AG04450 (cell line): ENCODE measurements at regions not wholly inside any gene's neighbourhood (a gene's known extent, or its start where the extent isn't known, plus 50 kb on each side); places are given as distances from the start of the nearest gene placed in this dataset.
A peak's percentile ranks its signal among the peaks of the same experiment; 100 is the strongest.

Experiments
- CTCF ChIA-PET: fragments of 300-600, 350-600 bp; formaldehyde crosslinking; extraction: SDS; loops from one replicate; lab custom pipeline; 2022; ENCODE audit warnings: antibody characterized with exemption, inconsistent platforms; lab: Charles Lee
- POLR2A ChIA-PET: fragments of 350-600 bp; formaldehyde crosslinking; extraction: SDS; loops from one replicate; lab custom pipeline; 2021; ENCODE audit warnings: antibody characterized with exemption, inconsistent platforms; lab: Yijun Ruan, JAX
- DNase-seq: peaks from one replicate; pipeline ENCODE4 v3.0.0-alpha.2; 2011; ENCODE audit warnings: low read depth, low spot score
- H3K27ac ChIP-seq: one replicate; pipeline ENCODE4 v1.5.1; 2012; ENCODE audit warnings: low read depth, low read length, control low read depth
- H3K27me3 ChIP-seq: one replicate; pipeline ENCODE4 v1.6.0; 2012; ENCODE audit warnings: low read length; ENCODE audit not compliant: control insufficient read depth, insufficient read depth
- H3K4me3 ChIP-seq: 2 replicates; pipeline ENCODE4 v1.5.1; 2011; ENCODE audit warnings: mild to moderate bottlenecking, low read depth, low read length, control low read depth
- H3K9me3 ChIP-seq: 2 replicates; pipeline ENCODE4 v1.5.1; 2012; ENCODE audit warnings: low read length; ENCODE audit not compliant: control insufficient read depth, insufficient read depth
- TF ChIP-seq, protein P1 (sequence below): IDR thresholded peaks from 2 replicates; pipeline ENCODE4 v1.5.1; 2011; ENCODE audit warnings: low read depth, low read length, control low read depth, inconsistent platforms

DNA sequence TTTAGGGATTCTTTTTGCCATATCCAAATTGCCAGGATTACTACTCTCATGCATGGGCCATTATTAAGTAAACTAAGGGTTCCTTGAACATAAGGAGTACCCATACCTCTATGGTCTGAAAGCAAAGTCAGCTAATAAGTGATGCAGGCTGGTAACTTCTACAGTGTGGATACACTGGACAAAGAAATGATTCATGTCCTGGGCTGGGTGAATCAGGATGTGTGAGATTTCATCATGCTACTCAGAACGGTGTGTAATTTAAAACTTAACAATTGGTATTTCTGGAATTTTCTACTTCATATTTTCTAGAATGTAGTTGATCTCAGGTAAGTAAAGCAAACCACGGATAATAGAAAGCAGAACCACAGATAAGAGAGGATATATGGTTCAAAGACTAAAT, 428.8 kb downstream of the CHSY3 start:
- no peak overlapping the region for H3K4me3 ChIP-seq
- TF ChIP-seq, protein P1, sequence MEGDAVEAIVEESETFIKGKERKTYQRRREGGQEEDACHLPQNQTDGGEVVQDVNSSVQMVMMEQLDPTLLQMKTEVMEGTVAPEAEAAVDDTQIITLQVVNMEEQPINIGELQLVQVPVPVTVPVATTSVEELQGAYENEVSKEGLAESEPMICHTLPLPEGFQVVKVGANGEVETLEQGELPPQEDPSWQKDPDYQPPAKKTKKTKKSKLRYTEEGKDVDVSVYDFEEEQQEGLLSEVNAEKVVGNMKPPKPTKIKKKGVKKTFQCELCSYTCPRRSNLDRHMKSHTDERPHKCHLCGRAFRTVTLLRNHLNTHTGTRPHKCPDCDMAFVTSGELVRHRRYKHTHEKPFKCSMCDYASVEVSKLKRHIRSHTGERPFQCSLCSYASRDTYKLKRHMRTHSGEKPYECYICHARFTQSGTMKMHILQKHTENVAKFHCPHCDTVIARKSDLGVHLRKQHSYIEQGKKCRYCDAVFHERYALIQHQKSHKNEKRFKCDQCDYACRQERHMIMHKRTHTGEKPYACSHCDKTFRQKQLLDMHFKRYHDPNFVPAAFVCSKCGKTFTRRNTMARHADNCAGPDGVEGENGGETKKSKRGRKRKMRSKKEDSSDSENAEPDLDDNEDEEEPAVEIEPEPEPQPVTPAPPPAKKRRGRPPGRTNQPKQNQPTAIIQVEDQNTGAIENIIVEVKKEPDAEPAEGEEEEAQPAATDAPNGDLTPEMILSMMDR, result no peak
- ChIA-PET POLR2A (no interaction called here), CTCF (no interaction called here)
- peaks cover 7% of the 10 kb centered on the region for H3K9me3 ChIP-seq
- peak; percentile 8 for DNase-seq
- H3K27me3 ChIP-seq, result no peaks in the 10 kb centered on the region
- H3K27ac ChIP-seq, result no peak overlapping the region

DNA sequence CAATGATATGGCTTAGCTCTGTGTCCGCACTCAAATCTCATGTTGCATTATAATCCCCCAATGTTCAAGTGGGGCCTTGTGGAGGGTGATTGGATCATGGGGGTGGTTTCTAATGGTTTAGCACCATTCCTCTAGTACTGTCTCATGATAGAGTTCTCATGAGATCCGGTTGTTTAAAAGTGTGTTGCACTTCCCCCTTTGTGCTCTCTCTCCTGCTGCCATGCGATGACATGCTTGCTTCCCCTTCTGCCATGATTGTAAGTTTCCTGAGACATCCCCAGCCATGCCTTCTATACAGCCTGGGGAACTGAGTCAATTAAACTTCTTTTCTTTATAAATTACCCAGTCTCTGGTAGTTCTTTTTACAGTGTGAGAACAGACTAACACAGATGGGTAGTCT, 427.1 kb downstream of the CHSY3 start:
- H3K27ac ChIP-seq, result no peak overlapping the region
- H3K9me3 ChIP-seq, result peaks cover 7% of the 10 kb centered on the region
- H3K27me3 ChIP-seq, result no peaks in the 10 kb centered on the region
- CTCF ChIA-PET, result no interaction called here
- POLR2A ChIA-PET, result no interaction called here
- no peak overlapping the region for H3K4me3 ChIP-seq
- TF ChIP-seq, protein P1, result no peak
- no peak for DNase-seq

DNA sequence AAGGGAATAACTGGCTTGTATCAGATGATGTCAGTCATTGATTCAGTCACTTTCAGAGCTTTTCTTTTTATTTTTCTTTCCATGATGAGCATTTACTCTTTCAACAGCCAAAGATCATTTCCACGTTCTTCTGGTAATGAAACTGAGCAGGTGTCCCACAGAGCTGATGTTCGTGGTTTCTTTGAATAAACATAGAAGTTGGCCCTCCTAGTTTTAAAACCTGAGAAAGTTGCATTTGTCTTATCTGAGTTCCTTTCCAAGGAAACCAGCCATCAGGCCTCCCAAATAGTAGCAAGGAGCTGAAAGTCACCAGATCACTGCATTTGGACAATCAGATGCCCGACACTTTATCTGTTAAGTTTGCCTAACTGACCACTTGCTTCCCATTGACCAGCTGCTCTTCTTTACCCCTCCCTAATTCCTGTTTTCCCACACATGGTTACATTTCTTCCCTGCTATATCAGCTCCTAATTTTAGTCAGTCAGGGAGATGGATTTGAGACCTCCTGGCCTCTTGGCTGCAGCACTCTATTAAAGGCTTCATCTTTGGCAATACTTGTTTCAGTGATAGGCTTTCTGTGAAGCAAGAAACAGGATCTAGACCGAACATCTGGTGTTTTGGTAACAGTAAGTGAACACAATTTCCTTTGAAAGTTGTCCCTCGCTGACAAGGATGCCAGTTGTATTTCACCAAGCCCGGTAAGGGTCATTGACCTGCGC, 420.8 kb downstream of the CHSY3 start:
- Histone ChIP-seq H3K9me3 (peaks cover 2% of the 10 kb centered on the region), H3K4me3 (no peak overlapping the region), H3K27ac (no peak overlapping the region), H3K27me3 (no peaks in the 10 kb centered on the region)
- ChIA-PET POLR2A (no interaction called here), CTCF (no interaction called here)
- DNase-seq, result no peak
- TF ChIP-seq, protein P1, result no peak

DNA sequence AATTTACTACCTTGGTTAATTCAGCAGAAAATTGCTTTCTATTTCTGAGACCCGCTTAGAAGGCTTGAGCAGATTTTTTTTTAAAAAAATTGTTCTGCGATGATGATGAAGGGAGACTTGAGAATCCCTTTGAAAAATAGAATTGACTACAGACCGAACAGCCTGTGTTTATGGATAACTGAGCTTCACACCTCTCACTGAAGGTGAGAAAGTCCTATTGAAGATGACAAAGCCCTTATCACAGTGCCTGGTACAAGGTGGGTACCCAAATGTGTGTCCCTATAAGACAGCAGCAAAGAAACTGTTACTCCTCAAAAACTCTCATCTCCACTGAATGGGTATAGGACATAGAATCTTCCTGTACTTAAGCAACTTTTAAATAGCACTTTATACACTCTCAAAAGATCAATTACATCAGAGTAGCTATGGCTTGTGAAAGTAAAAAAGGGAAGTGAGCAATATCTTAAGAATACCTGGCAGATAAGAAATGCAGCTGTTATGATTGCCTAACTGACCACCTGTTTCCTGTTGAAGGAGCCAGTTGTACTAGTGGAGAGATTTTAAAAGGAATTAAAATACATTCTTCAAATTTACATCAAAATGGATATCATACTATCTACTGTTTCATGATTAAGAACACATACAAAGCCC, 419.7 kb downstream of the CHSY3 start:
- DNase-seq, result no peak
- ChIA-PET POLR2A (no interaction called here), CTCF (no interaction called here)
- no peak overlapping the region for H3K27ac ChIP-seq
- TF ChIP-seq, protein P1, result no peak
- H3K4me3 ChIP-seq, result no peak overlapping the region
- H3K9me3 ChIP-seq, result no peaks in the 10 kb centered on the region; the same call in 1 of the 2 replicates
- no peaks in the 10 kb centered on the region for H3K27me3 ChIP-seq

DNA sequence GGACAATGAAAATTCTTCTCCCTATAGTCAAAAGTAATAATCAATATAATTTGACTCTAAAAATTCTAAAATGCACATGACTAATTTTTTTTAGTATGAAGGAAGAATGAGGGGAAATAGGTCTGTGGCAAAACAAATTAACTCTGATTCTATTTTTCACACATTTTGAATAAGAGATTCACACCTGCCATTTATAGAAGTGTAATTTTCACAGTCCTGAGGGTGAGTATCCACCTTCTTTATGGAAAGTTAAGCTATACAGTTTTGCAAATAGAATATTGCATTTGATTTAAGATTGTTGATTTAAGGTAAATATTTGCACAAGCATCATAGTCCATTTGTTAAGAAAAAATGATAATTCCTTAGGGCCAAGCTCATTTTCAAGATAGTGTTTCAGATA, 417.7 kb downstream of the CHSY3 start:
- Histone ChIP-seq H3K9me3 (no peaks in the 10 kb centered on the region; the same call in 1 of the 2 replicates), H3K4me3 (no peak overlapping the region), H3K27me3 (no peaks in the 10 kb centered on the region), H3K27ac (no peak overlapping the region)
- POLR2A ChIA-PET, result no interaction called here
- DNase-seq, result no peak
- TF ChIP-seq, protein P1, result no peak
- CTCF ChIA-PET, result no interaction called here
